ENCODE measurements at regions not wholly inside any gene's neighbourhood (a gene's known extent, or its start where the extent isn't known, plus 50 kb on each side); places are given as distances from the start of the nearest gene placed in this dataset.

GRCh38 chr3:148102156-148102555 is 595.5 kb upstream of the AGTR1 start (continued):
- TF ChIP-seq, protein P1, sequence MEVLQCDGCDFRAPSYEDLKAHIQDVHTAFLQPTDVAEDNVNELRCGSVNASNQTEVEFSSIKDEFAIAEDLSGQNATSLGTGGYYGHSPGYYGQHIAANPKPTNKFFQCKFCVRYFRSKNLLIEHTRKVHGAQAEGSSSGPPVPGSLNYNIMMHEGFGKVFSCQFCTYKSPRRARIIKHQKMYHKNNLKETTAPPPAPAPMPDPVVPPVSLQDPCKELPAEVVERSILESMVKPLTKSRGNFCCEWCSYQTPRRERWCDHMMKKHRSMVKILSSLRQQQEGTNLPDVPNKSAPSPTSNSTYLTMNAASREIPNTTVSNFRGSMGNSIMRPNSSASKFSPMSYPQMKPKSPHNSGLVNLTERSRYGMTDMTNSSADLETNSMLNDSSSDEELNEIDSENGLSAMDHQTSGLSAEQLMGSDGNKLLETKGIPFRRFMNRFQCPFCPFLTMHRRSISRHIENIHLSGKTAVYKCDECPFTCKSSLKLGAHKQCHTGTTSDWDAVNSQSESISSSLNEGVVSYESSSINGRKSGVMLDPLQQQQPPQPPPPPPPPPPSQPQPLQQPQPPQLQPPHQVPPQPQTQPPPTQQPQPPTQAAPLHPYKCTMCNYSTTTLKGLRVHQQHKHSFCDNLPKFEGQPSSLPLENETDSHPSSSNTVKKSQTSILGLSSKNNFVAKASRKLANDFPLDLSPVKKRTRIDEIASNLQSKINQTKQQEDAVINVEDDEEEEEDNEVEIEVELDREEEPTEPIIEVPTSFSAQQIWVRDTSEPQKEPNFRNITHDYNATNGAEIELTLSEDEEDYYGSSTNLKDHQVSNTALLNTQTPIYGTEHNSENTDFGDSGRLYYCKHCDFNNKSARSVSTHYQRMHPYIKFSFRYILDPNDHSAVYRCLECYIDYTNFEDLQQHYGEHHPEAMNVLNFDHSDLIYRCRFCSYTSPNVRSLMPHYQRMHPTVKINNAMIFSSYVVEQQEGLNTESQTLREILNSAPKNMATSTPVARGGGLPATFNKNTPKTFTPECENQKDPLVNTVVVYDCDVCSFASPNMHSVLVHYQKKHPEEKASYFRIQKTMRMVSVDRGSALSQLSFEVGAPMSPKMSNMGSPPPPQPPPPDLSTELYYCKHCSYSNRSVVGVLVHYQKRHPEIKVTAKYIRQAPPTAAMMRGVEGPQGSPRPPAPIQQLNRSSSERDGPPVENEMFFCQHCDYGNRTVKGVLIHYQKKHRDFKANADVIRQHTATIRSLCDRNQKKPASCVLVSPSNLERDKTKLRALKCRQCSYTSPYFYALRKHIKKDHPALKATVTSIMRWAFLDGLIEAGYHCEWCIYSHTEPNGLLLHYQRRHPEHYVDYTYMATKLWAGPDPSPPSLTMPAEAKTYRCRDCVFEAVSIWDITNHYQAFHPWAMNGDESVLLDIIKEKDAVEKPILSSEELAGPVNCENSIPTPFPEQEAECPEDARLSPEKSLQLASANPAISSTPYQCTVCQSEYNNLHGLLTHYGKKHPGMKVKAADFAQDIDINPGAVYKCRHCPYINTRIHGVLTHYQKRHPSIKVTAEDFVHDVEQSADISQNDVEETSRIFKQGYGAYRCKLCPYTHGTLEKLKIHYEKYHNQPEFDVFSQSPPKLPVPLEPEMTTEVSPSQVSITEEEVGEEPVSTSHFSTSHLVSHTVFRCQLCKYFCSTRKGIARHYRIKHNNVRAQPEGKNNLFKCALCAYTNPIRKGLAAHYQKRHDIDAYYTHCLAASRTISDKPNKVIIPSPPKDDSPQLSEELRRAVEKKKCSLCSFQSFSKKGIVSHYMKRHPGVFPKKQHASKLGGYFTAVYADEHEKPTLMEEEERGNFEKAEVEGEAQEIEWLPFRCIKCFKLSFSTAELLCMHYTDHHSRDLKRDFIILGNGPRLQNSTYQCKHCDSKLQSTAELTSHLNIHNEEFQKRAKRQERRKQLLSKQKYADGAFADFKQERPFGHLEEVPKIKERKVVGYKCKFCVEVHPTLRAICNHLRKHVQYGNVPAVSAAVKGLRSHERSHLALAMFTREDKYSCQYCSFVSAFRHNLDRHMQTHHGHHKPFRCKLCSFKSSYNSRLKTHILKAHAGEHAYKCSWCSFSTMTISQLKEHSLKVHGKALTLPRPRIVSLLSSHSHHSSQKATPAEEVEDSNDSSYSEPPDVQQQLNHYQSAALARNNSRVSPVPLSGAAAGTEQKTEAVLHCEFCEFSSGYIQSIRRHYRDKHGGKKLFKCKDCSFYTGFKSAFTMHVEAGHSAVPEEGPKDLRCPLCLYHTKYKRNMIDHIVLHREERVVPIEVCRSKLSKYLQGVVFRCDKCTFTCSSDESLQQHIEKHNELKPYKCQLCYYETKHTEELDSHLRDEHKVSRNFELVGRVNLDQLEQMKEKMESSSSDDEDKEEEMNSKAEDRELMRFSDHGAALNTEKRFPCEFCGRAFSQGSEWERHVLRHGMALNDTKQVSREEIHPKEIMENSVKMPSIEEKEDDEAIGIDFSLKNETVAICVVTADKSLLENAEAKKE (CRISPR knock-in tag; IDR thresholded peaks at IDR 0.05) = no peak
- TF ChIP-seq CREB1 (CRISPR knock-in tag; IDR thresholded peaks at IDR 0.05; ENCODE audit: low read depth) (no peak), NANOG (IDR thresholded peaks at IDR 0.05; ENCODE audit: borderline replicate concordance) (no peak), POLR2AphosphoS5 (IDR thresholded peaks at IDR 0.05; ENCODE audit: low read depth) (no peak), JUNB (IDR thresholded peaks at IDR 0.05; ENCODE audit: unreplicated experiment) (no peak), ZNF114 (CRISPR knock-in tag; IDR thresholded peaks at IDR 0.05) (no peak)
- TF ChIP-seq, protein P2, sequence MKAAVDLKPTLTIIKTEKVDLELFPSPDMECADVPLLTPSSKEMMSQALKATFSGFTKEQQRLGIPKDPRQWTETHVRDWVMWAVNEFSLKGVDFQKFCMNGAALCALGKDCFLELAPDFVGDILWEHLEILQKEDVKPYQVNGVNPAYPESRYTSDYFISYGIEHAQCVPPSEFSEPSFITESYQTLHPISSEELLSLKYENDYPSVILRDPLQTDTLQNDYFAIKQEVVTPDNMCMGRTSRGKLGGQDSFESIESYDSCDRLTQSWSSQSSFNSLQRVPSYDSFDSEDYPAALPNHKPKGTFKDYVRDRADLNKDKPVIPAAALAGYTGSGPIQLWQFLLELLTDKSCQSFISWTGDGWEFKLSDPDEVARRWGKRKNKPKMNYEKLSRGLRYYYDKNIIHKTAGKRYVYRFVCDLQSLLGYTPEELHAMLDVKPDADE (IDR thresholded peaks at IDR 0.05) = no peak

- Mint-ChIP-seq H3K4me3 (no peak overlapping the region), H3K9me3 (no peaks in the 10 kb centered on the region), H3K36me3 (ENCODE audit: low read depth) (peaks cover 4% of the 10 kb centered on the region; the same call in 1 of the 3 replicates), H3K4me1 (peaks cover 4% of the 10 kb centered on the region), H3K27me3 (ENCODE audit: insufficient read depth, low read depth, poor library complexity) (peaks cover 3% of the 10 kb centered on the region), H3K27ac (no peak overlapping the region)
- Histone ChIP-seq H2AFZ (no peak overlapping the region), H3K36me3 (ENCODE audit: insufficient read depth) (no peaks in the 10 kb centered on the region), H4K20me1 (replicated peaks; ENCODE audit: insufficient read depth) (no peaks in the 10 kb centered on the region), H3K4me3 (no peak overlapping the region), H3K79me2 (replicated peaks; ENCODE audit: insufficient read depth) (no peaks in the 10 kb centered on the region), H3K9me2 (ENCODE audit: insufficient read depth) (peaks cover 4% of the 10 kb centered on the region), H3K4me1 (ENCODE audit: insufficient read depth) (no peaks in the 10 kb centered on the region), H3K27me3 (ENCODE audit: insufficient read depth) (no peaks in the 10 kb centered on the region), H3K27ac (ENCODE audit: low read depth) (no peak overlapping the region), H3K4me2 (no peak overlapping the region), H3F3A (replicated peaks; ENCODE audit: low read depth) (no peaks in the 10 kb centered on the region)
- ATAC-seq = no peak
- no peak for DNase-seq (ENCODE audit: low spot score)
- TF ChIP-seq CREB1 (CRISPR knock-in tag; IDR thresholded peaks at IDR 0.05; ENCODE audit: low read depth) (no peak), EZH2phosphoT487 (IDR thresholded peaks at IDR 0.05; ENCODE audit: unreplicated experiment) (no peak)
- TF ChIP-seq, protein P1 (CRISPR knock-in tag; IDR thresholded peaks at IDR 0.05) = no peak
- TF ChIP-seq, protein P2 (IDR thresholded peaks at IDR 0.05) = no peak
These were observed 591.6 kb upstream of the AGTR1 start for GRCh38 chr3:148106062-148106461.

Measured in GM23338 (cell line).